Endothelial cell of umbilical vein (primary cell): ENCODE measurements at regions not wholly inside any gene's neighbourhood (a gene's known extent, or its start where the extent isn't known, plus 50 kb on each side); places are given as distances from the start of the nearest gene placed in this dataset.

Source experiments
- BruUV-seq: library from RNA; stranded (reverse); fragments of 400-500 nt; replicated peaks from 2 replicates; lab custom pipeline; 2021; lab: Mats Ljungman, UMichigan
- CTCF ChIA-PET: fragments of 300-600, 350-600 bp; sonication (Branson Sonifier 250); formaldehyde crosslinking; loops from one replicate; lab custom pipeline; 2021; ENCODE audit warnings: antibody characterized with exemption, inconsistent platforms; lab: Charles Lee
- POLR2A ChIA-PET: fragments of 300-600, 350-600 bp; sonication (Branson Sonifier 250); formaldehyde crosslinking; loops from one replicate; lab custom pipeline; 2021; ENCODE audit warnings: antibody characterized with exemption, inconsistent platforms; lab: Charles Lee
- DNase-seq: peaks from one replicate; pipeline ENCODE4 v3.0.0-alpha.2; 2011; ENCODE audit warnings: low read depth, low spot score
- FAIRE-seq: peaks from 2 replicates; lab custom pipeline; 2011; peaks lifted over from hg19 to GRCh38; lab: Jason Lieb, UNC
- H2AFZ ChIP-seq: 2 replicates; pipeline ENCODE4 v1.6.0; 2012; ENCODE audit warnings: low read depth, low read length, control low read depth, inconsistent platforms
- H3K27ac ChIP-seq: 2 replicates; pipeline ENCODE4 v1.5.1; 2011; ENCODE audit warnings: low read depth, mild to moderate bottlenecking, control low read depth, low read length, moderate library complexity; ENCODE audit not compliant: insufficient read depth
- H3K27me3 ChIP-seq, 2 experiments: 2 replicates each; pipeline versions ENCODE4 v1.6.0 to v1.6.1; 2011; ENCODE audit warnings: low read length in 2 of 2, mixed read lengths in 1 of 2; ENCODE audit not compliant: control insufficient read depth in 2 of 2, insufficient read depth in 2 of 2
- H3K36me3 ChIP-seq, 2 experiments: 2 replicates in 1 of 2; 3 replicates in 1 of 2; pipeline ENCODE4 v1.5.1; 2011; ENCODE audit warnings: low read length in 2 of 2, mild to moderate bottlenecking in 1 of 2, moderate library complexity in 1 of 2; ENCODE audit not compliant: control insufficient read depth in 2 of 2, insufficient read depth in 2 of 2; ENCODE audit errors: extremely low read depth in 1 of 2
- H3K4me1 ChIP-seq: 3 replicates; pipeline ENCODE4 v1.5.1; 2011; ENCODE audit warnings: mild to moderate bottlenecking, low read length; ENCODE audit not compliant: control insufficient read depth, insufficient read depth; ENCODE audit errors: extremely low read depth
- H3K4me2 ChIP-seq: 2 replicates; pipeline ENCODE4 v1.6.1; 2011; ENCODE audit warnings: low read length, control low read depth, mixed read lengths; ENCODE audit not compliant: insufficient read depth
- H3K4me3 ChIP-seq, 3 experiments: fragments of 200-600 bp in 1 of 3; sonication (generic), shearing (Covaris generic) in 1 of 3; replicated peaks in 1 of 3; 2 replicates each; pipeline ENCODE4 v1.5.1; 2011 to 2016; ENCODE audit warnings: control low read depth in 3 of 3, low read length in 3 of 3, mild to moderate bottlenecking in 2 of 3, inconsistent platforms in 1 of 3, low read depth in 1 of 3, moderate library complexity in 1 of 3; ENCODE audit not compliant: insufficient read depth in 1 of 3
- H3K79me2 ChIP-seq: 2 replicates; pipeline ENCODE4 v1.6.0; 2012; ENCODE audit warnings: low read length, inconsistent platforms; ENCODE audit not compliant: control insufficient read depth, insufficient read depth
- H3K9ac ChIP-seq: replicated peaks from 2 replicates; pipeline ENCODE3; 2011; ENCODE audit warnings: low read length, control low read depth; ENCODE audit not compliant: insufficient read depth; ENCODE audit errors: extremely low read depth
- H3K9me1 ChIP-seq: replicated peaks from 3 replicates; pipeline ENCODE4 v1.6.0; 2011; ENCODE audit warnings: mild to moderate bottlenecking, low read length; ENCODE audit not compliant: control insufficient read depth, insufficient read depth; ENCODE audit errors: extremely low read depth
- H3K9me3 ChIP-seq: replicated peaks from 2 replicates; pipeline ENCODE4 v1.5.1; 2012; ENCODE audit warnings: low read length, inconsistent platforms; ENCODE audit not compliant: control insufficient read depth, insufficient read depth
- H4K20me1 ChIP-seq: replicated peaks from 2 replicates; pipeline ENCODE3; 2011; ENCODE audit warnings: mild to moderate bottlenecking, low read length; ENCODE audit not compliant: control insufficient read depth, insufficient read depth; ENCODE audit errors: extremely low read depth
- EZH2 ChIP-seq: IDR thresholded peaks from 2 replicates; pipeline ENCODE4 v1.6.1; 2012; ENCODE audit warnings: borderline replicate concordance, low read depth, mild to moderate bottlenecking, moderate library complexity, low read length, inconsistent platforms; ENCODE audit not compliant: severe bottlenecking
- FOS ChIP-seq: IDR thresholded peaks from 2 replicates; pipeline ENCODE4 v1.6.1; 2011; ENCODE audit warnings: mild to moderate bottlenecking, low read length, moderate library complexity, borderline replicate concordance; ENCODE audit not compliant: insufficient read depth
- GATA2 ChIP-seq: IDR thresholded peaks from 2 replicates; pipeline ENCODE4 v1.7.0; 2011; ENCODE audit warnings: low read depth, mild to moderate bottlenecking, moderate library complexity, mixed read lengths, low read length; ENCODE audit not compliant: insufficient read length, insufficient read depth
- JUN ChIP-seq: IDR thresholded peaks from 2 replicates; pipeline ENCODE4 v1.6.1; 2011; ENCODE audit warnings: borderline replicate concordance, low read depth; ENCODE audit not compliant: insufficient read length, insufficient read depth
- MAX ChIP-seq: IDR thresholded peaks from 2 replicates; pipeline ENCODE4 v1.6.1; 2011; ENCODE audit not compliant: insufficient read depth, insufficient read length
- MYC ChIP-seq: IDR thresholded peaks from one replicate; pipeline ENCODE4 v1.6.1; 2011; ENCODE audit warnings: mild to moderate bottlenecking, low read depth, low read length
- POLR2A ChIP-seq: IDR thresholded peaks from 2 replicates; pipeline ENCODE4 v1.6.1; 2012; ENCODE audit warnings: low read depth, mild to moderate bottlenecking, control low read depth, low read length
- POLR2AphosphoS5 ChIP-seq: IDR thresholded peaks from 2 replicates; pipeline ENCODE4 v1.6.1; 2012; ENCODE audit warnings: low read depth, mild to moderate bottlenecking, control low read depth, low read length, moderate library complexity; ENCODE audit not compliant: insufficient read depth
- dilution Hi-C: fragments of 300-500 bp; cut with MboI; formaldehyde crosslinking; loops from one replicate; pipeline ENCODE4 v1.15.0; 2019; ENCODE audit warnings: low sequenced_read_pairs; ENCODE audit not compliant: extremely low pct_ligation_motif_present
- intact Hi-C: fragments of 100-400 bp; cut with micrococcal nuclease; formaldehyde crosslinking; loops from one replicate; pipeline ENCODE4 v1.10.0; 2022
- TF ChIP-seq, protein P1 (sequence below), 2 donors: IDR thresholded peaks; 1 replicate in 1 of 2; 2 replicates in 1 of 2; pipeline ENCODE4 v1.5.1; 2011; ENCODE audit warnings: low read length in 2 of 2, mild to moderate bottlenecking in 2 of 2, moderate library complexity in 2 of 2, control low read depth in 1 of 2, inconsistent platforms in 1 of 2, low read depth in 1 of 2; ENCODE audit not compliant: insufficient read depth in 1 of 2; ENCODE audit errors: extremely low read depth in 1 of 2

DNA sequence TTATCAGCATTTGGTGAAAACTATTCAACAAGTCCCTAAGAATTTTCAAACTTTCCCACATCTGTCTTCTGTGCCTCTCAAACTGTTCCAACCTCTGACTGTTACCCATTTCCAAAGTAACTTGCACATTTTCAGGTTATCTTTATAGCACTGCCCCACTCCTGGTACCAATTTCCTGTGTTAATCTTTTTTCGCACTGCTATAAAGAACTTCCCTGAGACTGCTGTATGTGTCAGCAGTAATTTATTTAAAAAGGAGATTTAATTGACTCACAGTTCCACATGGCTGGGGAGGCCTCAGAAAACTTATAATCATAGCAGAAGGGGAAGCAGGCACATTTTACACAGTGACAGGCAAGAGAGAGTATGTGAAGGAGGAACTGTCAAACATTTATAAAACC is 310.9 kb upstream of the SLITRK3 start:
- dilution Hi-C loops (no loop called here), intact Hi-C loops (no loop called here)
- Histone ChIP-seq H3K4me2 (no peak overlapping the region), H3K27ac (no peak overlapping the region), H3K4me1 (no peaks in the 10 kb centered on the region), H3K9me1 (no peaks in the 10 kb centered on the region), H3K4me3 (no peak overlapping the region), H3K9ac (no peak overlapping the region), H3K27me3 (no peaks in the 10 kb centered on the region), H4K20me1 (no peaks in the 10 kb centered on the region), H3K79me2 (no peaks in the 10 kb centered on the region), H2AFZ (no peak overlapping the region), H3K9me3 (no peaks in the 10 kb centered on the region), H3K36me3 (no peaks in the 10 kb centered on the region)
- POLR2A ChIA-PET: no interaction called here
- CTCF ChIA-PET: no interaction called here
- no TSS peak for BruUV-seq
- TF ChIP-seq MAX (no peak), FOS (no peak), POLR2AphosphoS5 (no peak), EZH2 (no peak), POLR2A (no peak), MYC (no peak), GATA2 (no peak), JUN (no peak)
- TF ChIP-seq, protein P1, sequence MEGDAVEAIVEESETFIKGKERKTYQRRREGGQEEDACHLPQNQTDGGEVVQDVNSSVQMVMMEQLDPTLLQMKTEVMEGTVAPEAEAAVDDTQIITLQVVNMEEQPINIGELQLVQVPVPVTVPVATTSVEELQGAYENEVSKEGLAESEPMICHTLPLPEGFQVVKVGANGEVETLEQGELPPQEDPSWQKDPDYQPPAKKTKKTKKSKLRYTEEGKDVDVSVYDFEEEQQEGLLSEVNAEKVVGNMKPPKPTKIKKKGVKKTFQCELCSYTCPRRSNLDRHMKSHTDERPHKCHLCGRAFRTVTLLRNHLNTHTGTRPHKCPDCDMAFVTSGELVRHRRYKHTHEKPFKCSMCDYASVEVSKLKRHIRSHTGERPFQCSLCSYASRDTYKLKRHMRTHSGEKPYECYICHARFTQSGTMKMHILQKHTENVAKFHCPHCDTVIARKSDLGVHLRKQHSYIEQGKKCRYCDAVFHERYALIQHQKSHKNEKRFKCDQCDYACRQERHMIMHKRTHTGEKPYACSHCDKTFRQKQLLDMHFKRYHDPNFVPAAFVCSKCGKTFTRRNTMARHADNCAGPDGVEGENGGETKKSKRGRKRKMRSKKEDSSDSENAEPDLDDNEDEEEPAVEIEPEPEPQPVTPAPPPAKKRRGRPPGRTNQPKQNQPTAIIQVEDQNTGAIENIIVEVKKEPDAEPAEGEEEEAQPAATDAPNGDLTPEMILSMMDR (IDR thresholded peaks at IDR 0.05; ENCODE audit: extremely low read depth in 1 of 2, insufficient read depth in 1 of 2, low read depth in 1 of 2, low read length in 2 of 2): no peak
- DNase-seq: no peak
- FAIRE-seq: no peak
